A549 (cell line): ENCODE measurements at regions not wholly inside any gene's neighbourhood (a gene's known extent, or its start where the extent isn't known, plus 50 kb on each side); places are given as distances from the start of the nearest gene placed in this dataset.

Experiments used
- ATAC-seq, 2 experiments: fragments of 200-7000 bp in 1 of 2; fragments of >200 bp in 1 of 2; cut with Nextera tagmentation in 1 of 2; cut with Tn5 transposase in 1 of 2; 3 replicates each; pipeline versions ENCODE4 v1.8.0 to v1.9.1; 2018 to 2020; ENCODE audit warnings: mild to moderate bottlenecking in 1 of 2, moderate library complexity in 1 of 2
- CTCF ChIA-PET: fragments of 300-600 bp; sonication (Branson Sonifier 250); formaldehyde crosslinking; extraction: SDS; loops from one replicate; lab custom pipeline; 2021; ENCODE audit warnings: antibody characterized with exemption, inconsistent platforms; lab: Yijun Ruan, JAX
- POLR2A ChIA-PET: fragments of 350-600 bp; formaldehyde crosslinking; extraction: SDS; loops from one replicate; lab custom pipeline; 2021; ENCODE audit warnings: antibody characterized with exemption, inconsistent platforms; lab: Yijun Ruan, JAX
- DNase-seq, 2 experiments: peaks; one replicate each; pipeline versions ENCODE4 v3.0.0 to v3.0.0-alpha.2; 2011 to 2016; ENCODE audit warnings: low read depth in 1 of 2, low spot score in 1 of 2
- FAIRE-seq: peaks from 2 replicates; lab custom pipeline; 2011; peaks lifted over from hg19 to GRCh38; lab: Jason Lieb, UNC
- H3K27ac ChIP-seq, 2 experiments: fragments of >200 bp; sonication (Bioruptor Twin); formaldehyde crosslinking; 3 replicates each; pipeline ENCODE4 v1.5.1; 2016 to 2017
- H3K4me1 ChIP-seq: fragments of >200 bp; sonication (Bioruptor Twin); formaldehyde crosslinking; 3 replicates; pipeline ENCODE4 v1.6.1; 2016
- H3K4me2 ChIP-seq: fragments of >200 bp; sonication (Bioruptor Twin); formaldehyde crosslinking; 3 replicates; pipeline ENCODE4 v1.6.1; 2016
- H3K4me3 ChIP-seq: fragments of >200 bp; sonication (Bioruptor Twin); formaldehyde crosslinking; 3 replicates; pipeline ENCODE4 v1.5.1; 2016
- H3K9me3 ChIP-seq: fragments of >200 bp; sonication (Bioruptor Twin); formaldehyde crosslinking; 3 replicates; pipeline ENCODE4 v1.6.1; 2016
- EHMT2 ChIP-seq: fragments of 200-600 bp; sonication (generic); IDR thresholded peaks from 2 replicates; pipeline ENCODE4 v1.6.1; 2016; ENCODE audit warnings: antibody characterized with exemption, low read depth, mild to moderate bottlenecking, moderate library complexity
- ESRRA ChIP-seq: fragments of 150-350 bp; IDR thresholded peaks from 2 replicates; pipeline ENCODE4 v1.6.1; 2014; ENCODE audit warnings: mild to moderate bottlenecking, low read length, borderline replicate concordance
- HDAC2 ChIP-seq: fragments of 200-600 bp; sonication (generic); IDR thresholded peaks from 2 replicates; pipeline ENCODE4 v1.6.1; 2016
- HOXA7 ChIP-seq: fragments of 250-450 bp; sonication (Bioruptor Pico); IDR thresholded peaks from 2 replicates; pipeline ENCODE4 v1.5.0; 2020; ENCODE audit warnings: mild to moderate bottlenecking, moderate library complexity
- JUNB ChIP-seq: fragments of >200 bp; sonication (Bioruptor Twin); formaldehyde crosslinking; IDR thresholded peaks from 2 replicates; pipeline ENCODE4 v1.6.1; 2016
- KDM1A ChIP-seq: fragments of 200-600 bp; sonication (generic); IDR thresholded peaks from 2 replicates; pipeline ENCODE4 v1.6.1; 2016; ENCODE audit warnings: low read depth, mild to moderate bottlenecking
- KDM5A ChIP-seq: fragments of 200-600 bp; sonication (generic); IDR thresholded peaks from 2 replicates; pipeline ENCODE4 v1.6.1; 2016; ENCODE audit warnings: antibody characterized with exemption, mild to moderate bottlenecking
- MAZ ChIP-seq: fragments of 150-350 bp; IDR thresholded peaks from 2 replicates; pipeline ENCODE4 v1.6.1; 2014; ENCODE audit warnings: antibody characterized with exemption, low read depth, low read length, borderline replicate concordance
- NFE2L2 ChIP-seq: fragments of 150-350 bp; conservative IDR thresholded peaks from 2 replicates; pipeline ENCODE4 v1.6.1; 2014; ENCODE audit warnings: low read length
- NPAS2 ChIP-seq: fragments of 250-450 bp; sonication (Bioruptor Pico); IDR thresholded peaks from 2 replicates; pipeline ENCODE4 v1.8.0; 2022; ENCODE audit warnings: mild to moderate bottlenecking, moderate library complexity, borderline replicate concordance
- NR3C1 ChIP-seq: fragments of >200 bp; sonication (Bioruptor Twin); formaldehyde crosslinking; IDR thresholded peaks from 3 replicates; pipeline ENCODE4 v1.6.1; 2017
- PHF8 ChIP-seq: fragments of 200-600 bp; sonication (generic); IDR thresholded peaks from 2 replicates; pipeline ENCODE4 v1.6.1; 2016; ENCODE audit warnings: low read depth, mild to moderate bottlenecking, antibody characterized with exemption, moderate library complexity, borderline replicate concordance
- POLR2A ChIP-seq: IDR thresholded peaks from 2 replicates; pipeline ENCODE4 v1.6.1; 2012; ENCODE audit warnings: mild to moderate bottlenecking, low read length
- RNF2 ChIP-seq: fragments of 200-600 bp; sonication (generic); IDR thresholded peaks from 2 replicates; pipeline ENCODE4 v1.6.1; 2016; ENCODE audit warnings: low read depth, mild to moderate bottlenecking, antibody characterized with exemption, moderate library complexity, borderline replicate concordance
- SMC3 ChIP-seq: fragments of >200 bp; sonication (Bioruptor Twin); formaldehyde crosslinking; IDR thresholded peaks from 3 replicates; pipeline ENCODE4 v1.6.1; 2018; ENCODE audit warnings: inconsistent platforms
- ZFP36 ChIP-seq: fragments of 450-650 bp; IDR thresholded peaks from 2 replicates; pipeline ENCODE4 v1.6.1; 2014; ENCODE audit warnings: borderline replicate concordance; ENCODE audit not compliant: partially characterized antibody
- ZNF302 ChIP-seq: fragments of 250-450 bp; sonication (Bioruptor Pico); IDR thresholded peaks from 2 replicates; pipeline ENCODE4 v1.9.0; 2021; ENCODE audit warnings: inconsistent platforms, mild to moderate bottlenecking, moderate library complexity
- WGBS: methylation state at CpG from one replicate; pipeline ENCODE4 v1.1.6; 2017; ENCODE audit errors: missing lambda C conversion rate; 5-methylcytosine and 5-hydroxymethylcytosine counted together
- TF ChIP-seq, protein P1 (sequence below): fragments of >200 bp; sonication (Bioruptor Twin); formaldehyde crosslinking; IDR thresholded peaks from 3 replicates; pipeline ENCODE4 v1.5.1; 2016
- TF ChIP-seq, protein P2 (sequence below): IDR thresholded peaks from 2 replicates; pipeline ENCODE4 v1.6.1; 2012
- TF ChIP-seq, protein P3 (sequence below): fragments of >200 bp; sonication (Bioruptor Twin); formaldehyde crosslinking; IDR thresholded peaks from 3 replicates; pipeline ENCODE4 v1.6.1; 2016
- TF ChIP-seq, protein P4 (sequence below): IDR thresholded peaks from 2 replicates; pipeline ENCODE4 v1.6.1; 2012; ENCODE audit warnings: low read depth, borderline replicate concordance
- TF ChIP-seq, protein P5 (sequence below): IDR thresholded peaks from 2 replicates; pipeline ENCODE4 v1.6.1; 2012

DNA sequence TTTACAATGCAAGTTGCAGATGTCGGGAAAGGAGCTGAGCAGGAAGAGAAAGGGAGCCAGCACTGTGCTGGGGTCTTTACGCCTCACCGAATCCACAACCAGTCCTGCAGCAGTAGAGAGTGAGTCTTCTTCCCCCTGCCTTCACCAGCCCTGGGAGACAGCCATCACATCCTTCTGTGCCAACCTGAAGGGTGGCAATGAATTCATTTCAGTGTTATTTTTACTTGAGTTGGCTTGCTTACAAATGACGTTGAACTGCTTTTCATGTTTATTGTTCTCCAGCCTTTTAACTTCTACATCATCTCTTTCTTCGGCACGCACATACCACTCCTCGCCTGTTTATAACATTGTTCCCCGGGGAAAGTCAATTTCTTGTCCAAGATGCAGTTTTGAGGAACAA, 77.1 kb downstream of the TRIM42 start:
- POLR2A ChIA-PET: no interaction called here
- CTCF ChIA-PET: no interaction called here
- TF ChIP-seq, protein P1, sequence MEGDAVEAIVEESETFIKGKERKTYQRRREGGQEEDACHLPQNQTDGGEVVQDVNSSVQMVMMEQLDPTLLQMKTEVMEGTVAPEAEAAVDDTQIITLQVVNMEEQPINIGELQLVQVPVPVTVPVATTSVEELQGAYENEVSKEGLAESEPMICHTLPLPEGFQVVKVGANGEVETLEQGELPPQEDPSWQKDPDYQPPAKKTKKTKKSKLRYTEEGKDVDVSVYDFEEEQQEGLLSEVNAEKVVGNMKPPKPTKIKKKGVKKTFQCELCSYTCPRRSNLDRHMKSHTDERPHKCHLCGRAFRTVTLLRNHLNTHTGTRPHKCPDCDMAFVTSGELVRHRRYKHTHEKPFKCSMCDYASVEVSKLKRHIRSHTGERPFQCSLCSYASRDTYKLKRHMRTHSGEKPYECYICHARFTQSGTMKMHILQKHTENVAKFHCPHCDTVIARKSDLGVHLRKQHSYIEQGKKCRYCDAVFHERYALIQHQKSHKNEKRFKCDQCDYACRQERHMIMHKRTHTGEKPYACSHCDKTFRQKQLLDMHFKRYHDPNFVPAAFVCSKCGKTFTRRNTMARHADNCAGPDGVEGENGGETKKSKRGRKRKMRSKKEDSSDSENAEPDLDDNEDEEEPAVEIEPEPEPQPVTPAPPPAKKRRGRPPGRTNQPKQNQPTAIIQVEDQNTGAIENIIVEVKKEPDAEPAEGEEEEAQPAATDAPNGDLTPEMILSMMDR: no peak
- TF ChIP-seq EHMT2: no peak
- no peak for TF ChIP-seq JUNB
- TF ChIP-seq SMC3: no peak
- TF ChIP-seq, protein P2, sequence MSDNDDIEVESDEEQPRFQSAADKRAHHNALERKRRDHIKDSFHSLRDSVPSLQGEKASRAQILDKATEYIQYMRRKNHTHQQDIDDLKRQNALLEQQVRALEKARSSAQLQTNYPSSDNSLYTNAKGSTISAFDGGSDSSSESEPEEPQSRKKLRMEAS: no peak
- TF ChIP-seq, protein P3, sequence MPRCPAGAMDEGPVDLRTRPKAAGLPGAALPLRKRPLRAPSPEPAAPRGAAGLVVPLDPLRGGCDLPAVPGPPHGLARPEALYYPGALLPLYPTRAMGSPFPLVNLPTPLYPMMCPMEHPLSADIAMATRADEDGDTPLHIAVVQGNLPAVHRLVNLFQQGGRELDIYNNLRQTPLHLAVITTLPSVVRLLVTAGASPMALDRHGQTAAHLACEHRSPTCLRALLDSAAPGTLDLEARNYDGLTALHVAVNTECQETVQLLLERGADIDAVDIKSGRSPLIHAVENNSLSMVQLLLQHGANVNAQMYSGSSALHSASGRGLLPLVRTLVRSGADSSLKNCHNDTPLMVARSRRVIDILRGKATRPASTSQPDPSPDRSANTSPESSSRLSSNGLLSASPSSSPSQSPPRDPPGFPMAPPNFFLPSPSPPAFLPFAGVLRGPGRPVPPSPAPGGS: no peak
- no peak for TF ChIP-seq KDM5A
- TF ChIP-seq PHF8: no peak
- TF ChIP-seq ESRRA: no peak
- TF ChIP-seq HDAC2: no peak
- no peak for TF ChIP-seq KDM1A

DNA sequence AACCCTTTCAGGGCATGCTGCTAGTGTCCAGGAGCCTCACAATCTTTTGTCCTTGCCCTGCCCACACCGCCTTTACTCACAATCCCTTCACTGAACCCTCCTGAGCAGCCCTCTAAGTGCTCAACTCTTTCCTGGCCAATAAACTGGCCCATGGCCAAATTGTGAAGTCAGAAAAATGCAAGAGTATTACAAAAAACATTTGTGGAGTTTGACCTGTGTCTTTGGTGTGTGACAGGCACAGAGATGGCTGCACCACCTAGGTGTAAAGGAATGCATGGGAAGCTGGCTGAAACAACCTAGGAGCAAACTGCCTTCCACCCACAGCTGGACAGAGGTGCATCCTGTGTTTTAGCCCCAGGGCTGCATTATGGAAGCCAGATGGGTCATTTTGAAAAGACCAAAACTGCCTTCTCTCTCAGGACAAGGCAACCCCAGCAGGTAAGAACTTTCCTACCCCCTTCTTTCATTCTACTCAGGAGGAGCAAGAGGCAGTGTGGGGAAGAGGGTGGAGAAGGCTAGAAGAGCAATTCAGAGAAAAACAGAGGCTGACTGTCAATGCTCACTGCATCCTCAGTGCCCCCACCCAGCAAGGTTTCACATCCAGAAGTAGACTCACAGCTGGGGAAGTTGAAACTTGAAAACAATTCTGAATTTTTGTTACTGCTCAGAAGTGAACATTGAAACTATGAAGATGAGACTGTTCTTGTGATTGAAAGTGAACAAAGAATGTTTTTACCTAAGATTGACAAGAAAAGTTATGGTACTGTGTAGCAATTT, 78.6 kb downstream of the TRIM42 start:
- POLR2A ChIA-PET: no interaction called here
- no peaks in the 10 kb centered on the region for H3K4me1 ChIP-seq
- H3K27ac ChIP-seq: no peak overlapping the region
- H3K4me2 ChIP-seq: no peak overlapping the region
- WGBS: 0% methylated on average over 1 of the region's 1 CpG
- H3K9me3 ChIP-seq: no peaks in the 10 kb centered on the region
- ATAC-seq (no peak), FAIRE-seq (no peak)
- H3K4me3 ChIP-seq: no peak overlapping the region
- TF ChIP-seq HOXA7 (CRISPR knock-in tag): no peak
- no peak for TF ChIP-seq NPAS2 (CRISPR knock-in tag)
- TF ChIP-seq, protein P4, sequence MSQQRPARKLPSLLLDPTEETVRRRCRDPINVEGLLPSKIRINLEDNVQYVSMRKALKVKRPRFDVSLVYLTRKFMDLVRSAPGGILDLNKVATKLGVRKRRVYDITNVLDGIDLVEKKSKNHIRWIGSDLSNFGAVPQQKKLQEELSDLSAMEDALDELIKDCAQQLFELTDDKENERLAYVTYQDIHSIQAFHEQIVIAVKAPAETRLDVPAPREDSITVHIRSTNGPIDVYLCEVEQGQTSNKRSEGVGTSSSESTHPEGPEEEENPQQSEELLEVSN: no peak
- TF ChIP-seq, protein P3: no peak
- no peak for TF ChIP-seq SMC3
- TF ChIP-seq RNF2: no peak
- no peak for TF ChIP-seq POLR2A
- TF ChIP-seq, protein P5, sequence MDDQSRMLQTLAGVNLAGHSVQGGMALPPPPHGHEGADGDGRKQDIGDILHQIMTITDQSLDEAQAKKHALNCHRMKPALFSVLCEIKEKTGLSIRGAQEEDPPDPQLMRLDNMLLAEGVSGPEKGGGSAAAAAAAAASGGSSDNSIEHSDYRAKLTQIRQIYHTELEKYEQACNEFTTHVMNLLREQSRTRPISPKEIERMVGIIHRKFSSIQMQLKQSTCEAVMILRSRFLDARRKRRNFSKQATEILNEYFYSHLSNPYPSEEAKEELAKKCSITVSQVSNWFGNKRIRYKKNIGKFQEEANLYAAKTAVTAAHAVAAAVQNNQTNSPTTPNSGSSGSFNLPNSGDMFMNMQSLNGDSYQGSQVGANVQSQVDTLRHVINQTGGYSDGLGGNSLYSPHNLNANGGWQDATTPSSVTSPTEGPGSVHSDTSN: no peak
- TF ChIP-seq ZFP36: no peak
- TF ChIP-seq PHF8: no peak
- TF ChIP-seq, protein P1: no peak
- TF ChIP-seq NR3C1: no peak
- TF ChIP-seq MAZ: no peak
- no peak for TF ChIP-seq ZNF302 (CRISPR knock-in tag)
- no peak for TF ChIP-seq NFE2L2
- TF ChIP-seq, all 56 proteins: peak for 0
- DNase-seq: no peak
- CTCF ChIA-PET: interaction anchor here (1.1 kb wide), 1 partner anchor 12 kb away, joined by 3 read pairs; no protein-coding TSS in a partner anchor

More for the DNA sequence above, 77.1 kb downstream of the TRIM42 start:
- Histone ChIP-seq H3K4me2 (no peak overlapping the region), H3K4me1 (no peaks in the 10 kb centered on the region), H3K4me3 (no peak overlapping the region), H3K27ac (no peak overlapping the region), H3K9me3 (no peaks in the 10 kb centered on the region)
- no peak for ATAC-seq
- WGBS: 25% methylated on average over 8 of the region's 8 CpGs
- no peak for DNase-seq
- no peak for FAIRE-seq
